HG02610 (cell line): ENCODE measurements at regions not wholly inside any gene's neighbourhood (a gene's known extent, or its start where the extent isn't known, plus 50 kb on each side); places are given as distances from the start of the nearest gene placed in this dataset.
"Not testable (repeated sequence)": the region's sequence is repeated elsewhere in the genome, so short reads cannot be mapped to it uniquely, and the experiment has no call there.

Experiments
- ATAC-seq: cut with Tn5 transposase; IDR thresholded peaks from one replicate; pipeline ENCODE4 v1.9.1; 2021; ENCODE audit warnings: mild to moderate bottlenecking, moderate library complexity; ENCODE audit not compliant: unreplicated experiment

GRCh38 chr14:105581551-105582341 is 55.4 kb downstream of the TMEM121 start:
- peak; percentile 34 for ATAC-seq

GRCh38 chr14:105582639-105583038 is 56.3 kb downstream of the TMEM121 start:
- peak; percentile 19 for ATAC-seq

GRCh38 chr14:105583914-105584313 is 57.5 kb downstream of the TMEM121 start:
- not testable (repeated sequence) for ATAC-seq

- not testable (repeated sequence) for ATAC-seq
Measured at GRCh38 chr14:105585290-105585689, 58.9 kb downstream of the TMEM121 start.

GRCh38 chr14:105585722-105586121 is 59.3 kb downstream of the TMEM121 start:
- not testable (repeated sequence) for ATAC-seq

- ATAC-seq, result not testable (repeated sequence)
Measured at GRCh38 chr14:105586144-105586872, 59.9 kb downstream of the TMEM121 start.

- not testable (repeated sequence) for ATAC-seq
Measured at GRCh38 chr14:105587034-105587433, 60.7 kb downstream of the TMEM121 start.

GRCh38 chr14:105587482-105588235 is 61.3 kb downstream of the TMEM121 start:
- not testable (repeated sequence) for ATAC-seq

- no peak for ATAC-seq
Measured at GRCh38 chr14:105588236-105588860, 62.0 kb downstream of the TMEM121 start.

GRCh38 chr14:105589161-105589925 is 63.0 kb downstream of the TMEM121 start:
- no peak for ATAC-seq

GRCh38 chr14:105589926-105590185 is 63.5 kb downstream of the TMEM121 start:
- not testable (repeated sequence) for ATAC-seq

- no peak for ATAC-seq
Measured at GRCh38 chr14:105591052-105591451, 64.7 kb downstream of the TMEM121 start.

GRCh38 chr14:105591792-105592341 is 65.5 kb downstream of the TMEM121 start:
- not testable (repeated sequence) for ATAC-seq

GRCh38 chr14:105592646-105593045 is 66.3 kb downstream of the TMEM121 start:
- ATAC-seq, result not testable (repeated sequence)

GRCh38 chr14:105595346-105595745 is 69.0 kb downstream of the TMEM121 start:
- ATAC-seq, result not testable (repeated sequence)

GRCh38 chr14:105596374-105596773 is 70.0 kb downstream of the TMEM121 start:
- ATAC-seq, result not testable (repeated sequence)

GRCh38 chr14:105598040-105598763 is 71.8 kb downstream of the TMEM121 start:
- ATAC-seq, result not testable (repeated sequence)

GRCh38 chr14:105598925-105599586 is 72.7 kb downstream of the TMEM121 start:
- not testable (repeated sequence) for ATAC-seq
